Erythroblast (primary cell): ENCODE measurements at regions not wholly inside any gene's neighbourhood (a gene's known extent, or its start where the extent isn't known, plus 50 kb on each side); places are given as distances from the start of the nearest gene placed in this dataset.

Experiments
- GATA1 ChIP-seq: IDR thresholded peaks from 2 replicates; pipeline ENCODE4 v1.6.1; 2011; ENCODE audit warnings: low read depth, mild to moderate bottlenecking, control low read depth, low read length, moderate library complexity
- POLR2A ChIP-seq: IDR thresholded peaks from 2 replicates; pipeline ENCODE4 v1.6.1; 2011; ENCODE audit warnings: mild to moderate bottlenecking, low read length

DNA sequence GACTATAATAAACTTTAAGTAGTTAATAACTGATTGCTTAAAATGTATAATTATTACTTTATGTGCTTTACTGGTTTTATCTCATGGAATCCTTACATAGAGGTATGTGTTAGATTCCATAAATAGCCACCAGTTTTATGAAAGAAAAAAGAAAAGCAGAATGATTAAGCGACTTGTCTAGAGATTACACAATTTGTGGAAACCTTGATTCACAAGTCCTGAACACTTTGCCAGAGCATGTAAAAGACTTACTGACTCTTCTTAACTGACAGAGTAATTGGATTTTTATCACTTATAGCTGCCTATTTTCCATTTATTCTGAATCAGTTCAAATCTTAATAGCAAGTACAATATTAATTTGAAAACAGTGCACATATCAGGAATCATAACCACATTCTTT lies 448.7 kb upstream of the NETO1 start:
- TF ChIP-seq POLR2A = no peak
- no peak for TF ChIP-seq GATA1
